DOHH2 (cell line): ENCODE measurements at regions not wholly inside any gene's neighbourhood (a gene's known extent, or its start where the extent isn't known, plus 50 kb on each side); places are given as distances from the start of the nearest gene placed in this dataset.

Source experiments
- H3F3A ChIP-seq: fragments of 200-600 bp; sonication (generic), shearing (Covaris generic); 2 replicates; pipeline ENCODE4 v1.6.0; 2016; ENCODE audit warnings: antibody characterized with exemption, mild to moderate bottlenecking; ENCODE audit not compliant: control insufficient read depth, insufficient read depth
- H3K27ac ChIP-seq: fragments of 200-600 bp; sonication (generic); 2 replicates; pipeline ENCODE4 v1.5.1; 2014; ENCODE audit warnings: low read depth, mild to moderate bottlenecking, low read length, moderate library complexity
- H3K27me3 ChIP-seq: fragments of 200-600 bp; sonication (generic); 2 replicates; pipeline ENCODE4 v1.6.1; 2014; ENCODE audit warnings: mild to moderate bottlenecking, low read length, mixed read lengths; ENCODE audit not compliant: control insufficient read depth
- H3K36me3 ChIP-seq: fragments of 200-600 bp; sonication (generic); 2 replicates; pipeline ENCODE4 v1.6.1; 2014; ENCODE audit warnings: mild to moderate bottlenecking, low read length, moderate library complexity, mixed read lengths; ENCODE audit not compliant: control insufficient read depth
- H3K4me1 ChIP-seq: fragments of 200-600 bp; sonication (generic); 2 replicates; pipeline ENCODE4 v1.6.1; 2014; ENCODE audit warnings: mild to moderate bottlenecking, low read length, mixed read lengths; ENCODE audit not compliant: control insufficient read depth
- H3K4me2 ChIP-seq: fragments of 200-600 bp; sonication (generic); 2 replicates; pipeline ENCODE4 v1.6.0; 2014; ENCODE audit warnings: mild to moderate bottlenecking, low read length, moderate library complexity
- H3K4me3 ChIP-seq: fragments of 200-600 bp; sonication (generic); 2 replicates; pipeline ENCODE4 v1.5.1; 2014; ENCODE audit warnings: mild to moderate bottlenecking, low read length, mixed read lengths
- H3K79me2 ChIP-seq: fragments of 200-600 bp; sonication (generic); 2 replicates; pipeline ENCODE4 v1.6.1; 2014; ENCODE audit warnings: mild to moderate bottlenecking, low read length, mixed read lengths; ENCODE audit not compliant: control insufficient read depth
- H3K9me2 ChIP-seq: fragments of 200-600 bp; sonication (generic); replicated peaks from 2 replicates; pipeline ENCODE4 v1.6.1; 2014; ENCODE audit warnings: mild to moderate bottlenecking, low read length, mixed read lengths; ENCODE audit not compliant: control insufficient read depth
- H3K9me3 ChIP-seq: fragments of 200-600 bp; sonication (generic); 2 replicates; pipeline ENCODE4 v1.6.1; 2014; ENCODE audit warnings: antibody characterized with exemption, low read length, mixed read lengths; ENCODE audit not compliant: control insufficient read depth, insufficient read depth
- H4K20me1 ChIP-seq: fragments of 200-600 bp; sonication (generic); 2 replicates; pipeline ENCODE4 v1.6.0; 2014; ENCODE audit warnings: low read depth, mild to moderate bottlenecking, antibody characterized with exemption, low read length, moderate library complexity; ENCODE audit not compliant: control insufficient read depth, insufficient read depth
- CTCF ChIP-seq: fragments of 200-600 bp; sonication (generic); IDR thresholded peaks from one replicate; pipeline ENCODE4 v1.5.1; 2014; ENCODE audit warnings: antibody characterized with exemption, mild to moderate bottlenecking, low read depth, low read length; ENCODE audit not compliant: poor library complexity, severe bottlenecking
- EZH2phosphoT487 ChIP-seq: fragments of 200-600 bp; sonication (generic); IDR thresholded peaks from 2 replicates; pipeline ENCODE4 v1.6.1; 2017; ENCODE audit warnings: borderline replicate concordance, mild to moderate bottlenecking, antibody characterized with exemption, low read length, moderate library complexity, mixed read lengths

GRCh38 chr1:221089273-221089672 lies 210.0 kb downstream of the HLX start:
- no peaks in the 10 kb centered on the region for H3K27me3 ChIP-seq
- no peak overlapping the region for H3K27ac ChIP-seq
- TF ChIP-seq CTCF (no peak), EZH2phosphoT487 (no peak)
- no peaks in the 10 kb centered on the region for H3K79me2 ChIP-seq
- no peaks in the 10 kb centered on the region for H3K36me3 ChIP-seq
- no peaks in the 10 kb centered on the region for H3F3A ChIP-seq
- H4K20me1 ChIP-seq = no peaks in the 10 kb centered on the region
- H3K9me3 ChIP-seq = no peaks in the 10 kb centered on the region
- no peak overlapping the region for H3K4me3 ChIP-seq
- no peaks in the 10 kb centered on the region for H3K4me1 ChIP-seq
- no peak overlapping the region for H3K4me2 ChIP-seq
- no peaks in the 10 kb centered on the region for H3K9me2 ChIP-seq

GRCh38 chr1:221089803-221090202 lies 210.6 kb downstream of the HLX start:
- no peaks in the 10 kb centered on the region for H4K20me1 ChIP-seq
- no peaks in the 10 kb centered on the region for H3K9me2 ChIP-seq
- H3K79me2 ChIP-seq = no peaks in the 10 kb centered on the region
- H3K4me3 ChIP-seq = no peak overlapping the region
- no peaks in the 10 kb centered on the region for H3F3A ChIP-seq
- H3K4me2 ChIP-seq = no peak overlapping the region
- no peak for TF ChIP-seq EZH2phosphoT487
- TF ChIP-seq CTCF = no peak
- no peaks in the 10 kb centered on the region for H3K9me3 ChIP-seq
- no peaks in the 10 kb centered on the region for H3K4me1 ChIP-seq
- H3K27me3 ChIP-seq = no peaks in the 10 kb centered on the region
- no peak overlapping the region for H3K27ac ChIP-seq
- no peaks in the 10 kb centered on the region for H3K36me3 ChIP-seq

- H4K20me1 ChIP-seq = no peaks in the 10 kb centered on the region
- H3K4me2 ChIP-seq = no peak overlapping the region
- H3F3A ChIP-seq = no peaks in the 10 kb centered on the region
- H3K79me2 ChIP-seq = no peaks in the 10 kb centered on the region
- H3K36me3 ChIP-seq = no peaks in the 10 kb centered on the region
- no peak overlapping the region for H3K27ac ChIP-seq
- no peaks in the 10 kb centered on the region for H3K9me3 ChIP-seq
- H3K4me3 ChIP-seq = no peak overlapping the region
- TF ChIP-seq CTCF (no peak), EZH2phosphoT487 (no peak)
- no peaks in the 10 kb centered on the region for H3K27me3 ChIP-seq
- H3K9me2 ChIP-seq = no peaks in the 10 kb centered on the region
- peaks cover 10% of the 10 kb centered on the region for H3K4me1 ChIP-seq
Measured at GRCh38 chr1:221093903-221094791, 214.9 kb downstream of the HLX start.
